GM23248 (cell line): ENCODE measurements at regions not wholly inside any gene's neighbourhood (a gene's known extent, or its start where the extent isn't known, plus 50 kb on each side); places are given as distances from the start of the nearest gene placed in this dataset.

ENCODE experiments used
- DNase-seq: peaks from one replicate; pipeline ENCODE4 v3.0.0-alpha.2; 2015
- H2AFZ ChIP-seq: fragments of 200-600 bp; sonication (generic); 2 replicates; pipeline ENCODE4 v1.6.1; 2016; ENCODE audit warnings: antibody characterized with exemption
- H3F3A ChIP-seq: fragments of 200-600 bp; sonication (generic); 2 replicates; pipeline ENCODE4 v1.6.1; 2016; ENCODE audit warnings: mild to moderate bottlenecking, antibody characterized with exemption, mixed run types; ENCODE audit not compliant: insufficient read depth
- H3K27ac ChIP-seq: fragments of 200-600 bp; sonication (generic); 2 replicates; pipeline ENCODE4 v1.5.1; 2016; ENCODE audit warnings: mild to moderate bottlenecking
- H3K27me3 ChIP-seq: fragments of 200-600 bp; sonication (generic); replicated peaks from 2 replicates; pipeline ENCODE4 v1.6.1; 2016; ENCODE audit warnings: mild to moderate bottlenecking; ENCODE audit not compliant: insufficient read depth
- H3K36me3 ChIP-seq: fragments of 200-600 bp; sonication (generic); 2 replicates; pipeline ENCODE4 v1.6.1; 2016; ENCODE audit warnings: low read depth, mild to moderate bottlenecking
- H3K4me1 ChIP-seq: fragments of 200-600 bp; sonication (generic); 2 replicates; pipeline ENCODE4 v1.6.1; 2016; ENCODE audit warnings: mild to moderate bottlenecking; ENCODE audit not compliant: insufficient read depth
- H3K4me2 ChIP-seq: fragments of 200-600 bp; sonication (generic); one replicate; pipeline ENCODE4 v1.6.1; 2016; ENCODE audit warnings: mild to moderate bottlenecking; ENCODE audit not compliant: unreplicated experiment
- H3K4me3 ChIP-seq: fragments of 200-600 bp; sonication (generic); 2 replicates; pipeline ENCODE4 v1.5.1; 2016; ENCODE audit warnings: mild to moderate bottlenecking
- H3K79me2 ChIP-seq: fragments of 200-600 bp; sonication (generic); 2 replicates; pipeline ENCODE4 v1.6.1; 2016; ENCODE audit warnings: mild to moderate bottlenecking; ENCODE audit not compliant: insufficient read depth
- H3K9ac ChIP-seq: fragments of 200-600 bp; sonication (generic); 2 replicates; pipeline ENCODE4 v1.6.1; 2016; ENCODE audit warnings: mild to moderate bottlenecking
- H3K9me2 ChIP-seq: fragments of 200-600 bp; sonication (generic); 2 replicates; pipeline ENCODE4 v1.6.1; 2016; ENCODE audit warnings: mixed run types, mild to moderate bottlenecking, moderate library complexity; ENCODE audit not compliant: insufficient read depth
- H3K9me3 ChIP-seq: fragments of 200-600 bp; sonication (generic); one replicate; pipeline ENCODE4 v1.6.1; 2017; ENCODE audit warnings: low read depth
- H4K20me1 ChIP-seq: fragments of 200-600 bp; sonication (generic); 2 replicates; pipeline ENCODE4 v1.6.0; 2016; ENCODE audit not compliant: insufficient read depth
- EZH2 ChIP-seq: fragments of 200-600 bp; sonication (generic); IDR thresholded peaks from 2 replicates; pipeline ENCODE4 v1.6.1; 2018; ENCODE audit warnings: antibody characterized with exemption, mild to moderate bottlenecking; ENCODE audit not compliant: insufficient read depth, poor library complexity, severe bottlenecking
- EZH2phosphoT487 ChIP-seq: fragments of 200-600 bp; sonication (generic); IDR thresholded peaks from 2 replicates; pipeline ENCODE4 v1.6.1; 2018; ENCODE audit warnings: antibody characterized with exemption, moderate library complexity, mild to moderate bottlenecking, low read depth; ENCODE audit not compliant: insufficient read depth
- WGBS, 2 experiments: methylation state at CpG; one replicate each; pipeline ENCODE4 v1.1.6; 2015 to 2017; ENCODE audit warnings: low lambda C conversion rate in 2 of 2, low coverage in 1 of 2; ENCODE audit errors: missing lambda C conversion rate in 2 of 2; 5-methylcytosine and 5-hydroxymethylcytosine counted together
- in situ Hi-C: fragments of 300-500 bp; cut with MboI; formaldehyde crosslinking; loops from 2 replicates; pipeline ENCODE4 v1.15.0; 2020

GRCh38 chr3:197606468-197606867, 50.7 kb upstream of the BDH1 start:
- no peak for DNase-seq
- Histone ChIP-seq H3K4me1 (no peaks in the 10 kb centered on the region), H3F3A (no peaks in the 10 kb centered on the region), H3K27me3 (no peaks in the 10 kb centered on the region), H3K9me3 (no peaks in the 10 kb centered on the region), H2AFZ (no peak overlapping the region), H3K36me3 (peaks cover 13% of the 10 kb centered on the region), H3K9ac (no peak overlapping the region), H4K20me1 (no peaks in the 10 kb centered on the region), H3K27ac (no peak overlapping the region), H3K79me2 (0 out of 2 replicates have a peak, but pooled peaks cover 7% of the 10 kb centered on the region), H3K4me2 (no peak overlapping the region), H3K9me2 (no peaks in the 10 kb centered on the region), H3K4me3 (no peak overlapping the region)
- no peak for TF ChIP-seq EZH2phosphoT487
- TF ChIP-seq EZH2: no peak
- in situ Hi-C loops: no loop called here
- 94 to 97% methylated on average over 3 of the region's 3 CpGs for WGBS, 2 experiments
